ENCODE measurements at regions not wholly inside any gene's neighbourhood (a gene's known extent, or its start where the extent isn't known, plus 50 kb on each side); places are given as distances from the start of the nearest gene placed in this dataset.

DNA sequence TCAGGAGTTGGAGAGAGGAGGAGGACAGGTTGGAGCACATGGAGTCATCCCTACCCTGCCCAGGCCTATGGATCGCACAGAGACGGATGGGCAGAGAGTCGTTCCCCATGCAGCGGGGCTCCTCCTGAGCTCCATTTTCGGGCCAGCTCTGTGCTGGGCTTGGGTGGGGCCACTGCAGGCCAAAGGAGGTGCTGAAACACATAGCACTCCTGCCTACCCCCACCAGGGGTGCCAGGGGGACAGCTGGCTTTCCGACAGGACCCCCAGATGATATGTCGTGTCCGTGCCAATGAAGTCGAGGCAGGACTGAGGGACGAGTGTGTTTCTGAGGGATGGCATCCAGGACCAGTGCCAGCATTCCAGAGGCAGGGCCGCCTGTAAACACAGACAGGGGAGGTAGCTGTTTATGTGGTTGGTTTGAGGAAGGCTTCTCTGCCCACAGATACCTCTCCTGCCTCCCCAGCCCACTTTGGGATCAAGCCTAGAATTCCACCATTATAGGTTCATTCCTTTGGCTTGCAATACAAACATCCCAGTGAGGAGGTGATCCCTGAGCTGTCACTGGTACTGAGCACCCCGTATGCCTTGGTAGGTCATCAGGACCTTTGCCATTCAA lies 116.6 kb downstream of the GLI2 start:
- H3K4me1 ChIP-seq (ENCODE audit: control insufficient read depth in 2 of 2, insufficient read depth in 2 of 2, low read length in 2 of 2): no peaks in the 10 kb centered on the region
- no peak overlapping the region for H3K4me3 Mint-ChIP-seq
- no peak for DNase-seq
- no peak overlapping the region for H3K4me3 ChIP-seq (ENCODE audit: low read length)
- POLR2A ChIA-PET: no interaction called here
- no peaks in the 10 kb centered on the region for H3K4me1 Mint-ChIP-seq
- intact Hi-C loops (cut with micrococcal nuclease): no loop called here
- H3K27me3 Mint-ChIP-seq: peaks cover 0 to 8% (median 0%) of the 10 kb centered on the region in 5 donors
- H3K27ac ChIP-seq (ENCODE audit: low read depth, low read length): no peak overlapping the region
- CTCF ChIA-PET: no interaction called here
- H3K36me3 ChIP-seq (ENCODE audit: control insufficient read depth in 2 of 3, insufficient read depth in 3 of 3, low read length in 3 of 3): no peaks in the 10 kb centered on the region
- no peak overlapping the region for H3K27ac Mint-ChIP-seq
- H3K36me3 Mint-ChIP-seq: no peaks in the 10 kb centered on the region
- ATAC-seq: no peak
- H3K9me3 Mint-ChIP-seq: peaks cover 0 to 25% (median 6%) of the 10 kb centered on the region in 11 donors
- peaks cover 0 to 4% (median 0%) of the 10 kb centered on the region in 3 experiments for H3K9me3 ChIP-seq (ENCODE audit: control insufficient read depth in 2 of 3, low read length in 3 of 3)
- no peaks in the 10 kb centered on the region for H3K27me3 ChIP-seq (ENCODE audit: control insufficient read depth in 2 of 2, insufficient read depth in 2 of 2, low read length in 2 of 2)

DNA sequence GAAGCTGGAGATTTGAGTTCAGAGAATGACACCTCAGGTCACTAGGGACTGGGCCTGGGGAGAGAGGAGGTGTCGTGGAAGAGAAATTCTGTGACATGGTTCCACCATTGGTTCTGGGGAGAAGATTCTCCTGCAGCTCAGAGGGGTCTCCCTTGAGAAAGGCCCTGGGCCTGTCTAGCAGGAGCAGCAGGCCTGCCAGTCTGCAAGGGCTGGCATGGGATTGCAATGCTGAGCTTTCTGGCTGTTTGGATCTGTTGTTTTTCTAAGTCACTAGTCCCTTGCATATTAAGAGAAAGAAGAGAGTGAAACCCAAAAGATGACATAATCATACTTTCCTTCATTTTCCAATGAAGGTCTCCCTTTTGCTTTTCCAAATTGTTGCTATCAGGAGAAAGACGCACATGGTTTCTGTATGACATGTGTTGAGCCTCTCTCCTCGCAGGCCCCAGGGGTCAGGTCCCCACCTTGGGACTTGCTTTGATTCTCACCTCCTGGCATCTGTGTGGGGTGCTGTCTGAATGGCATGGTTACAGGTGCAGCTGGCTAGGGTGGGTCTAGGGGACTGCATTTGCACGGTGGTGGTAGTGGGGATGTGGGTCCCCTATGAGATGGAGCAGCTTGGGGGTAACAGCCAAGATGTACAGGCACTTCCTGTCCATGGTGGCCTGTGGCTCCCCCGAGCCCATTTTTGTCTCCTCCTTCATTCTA lies 117.8 kb downstream of the GLI2 start:
- ChIA-PET POLR2A (no interaction called here), CTCF (no interaction called here)
- Histone ChIP-seq H3K27ac (ENCODE audit: low read depth, low read length) (no peak overlapping the region), H3K9me3 (ENCODE audit: control insufficient read depth in 2 of 3, low read length in 3 of 3) (peaks cover 0 to 4% (median 0%) of the 10 kb centered on the region in 3 experiments), H3K4me1 (ENCODE audit: control insufficient read depth in 2 of 2, insufficient read depth in 2 of 2, low read length in 2 of 2) (no peaks in the 10 kb centered on the region), H3K27me3 (ENCODE audit: control insufficient read depth in 2 of 2, insufficient read depth in 2 of 2, low read length in 2 of 2) (no peaks in the 10 kb centered on the region), H3K4me3 (ENCODE audit: low read length) (no peak overlapping the region), H3K36me3 (ENCODE audit: control insufficient read depth in 2 of 3, insufficient read depth in 3 of 3, low read length in 3 of 3) (no peaks in the 10 kb centered on the region)
- Mint-ChIP-seq H3K27ac (no peak overlapping the region), H3K4me3 (no peak overlapping the region), H3K9me3 (peaks cover 0 to 22% (median 6%) of the 10 kb centered on the region in 11 donors), H3K27me3 (peaks cover 0 to 3% (median 0%) of the 10 kb centered on the region in 5 donors), H3K36me3 (no peaks in the 10 kb centered on the region), H3K4me1 (no peaks in the 10 kb centered on the region)
- intact Hi-C loops (cut with micrococcal nuclease): no loop called here
- DNase-seq (no peak), ATAC-seq (no peak)

DNA sequence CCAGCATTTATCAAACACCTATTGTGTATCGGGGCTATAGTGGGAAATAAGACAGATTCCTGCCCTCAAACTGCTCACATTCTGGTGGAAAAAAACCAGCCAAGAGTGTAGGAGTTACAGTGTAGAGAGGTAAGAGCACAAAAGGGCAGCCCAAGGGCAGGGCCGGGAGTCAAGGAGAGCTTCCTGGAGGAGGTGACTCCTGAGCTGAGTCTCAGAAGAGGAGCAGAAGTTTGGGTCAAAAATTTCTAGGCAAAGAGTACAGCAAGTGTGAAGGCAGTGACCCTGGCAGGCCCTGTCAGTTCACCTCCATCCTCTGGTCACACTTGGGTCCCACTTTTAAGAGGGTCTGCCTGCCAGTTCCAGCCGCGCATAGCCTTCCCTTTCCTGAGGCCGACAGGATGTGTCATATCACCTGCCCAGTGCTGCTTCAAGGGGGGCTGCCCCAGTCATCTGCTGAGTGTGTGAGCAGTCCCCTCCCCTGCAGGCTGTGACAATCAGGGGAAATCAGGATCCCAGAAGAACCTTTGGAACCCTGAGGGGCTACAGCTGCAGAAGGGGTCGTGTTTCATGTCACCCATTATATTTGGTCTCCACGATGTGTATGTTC lies 118.4 kb downstream of the GLI2 start:
- Histone ChIP-seq H3K27me3 (ENCODE audit: control insufficient read depth in 2 of 2, insufficient read depth in 2 of 2, low read length in 2 of 2) (no peaks in the 10 kb centered on the region), H3K27ac (ENCODE audit: low read depth, low read length) (no peak overlapping the region), H3K9me3 (ENCODE audit: control insufficient read depth in 2 of 3, low read length in 3 of 3) (peaks cover 0 to 4% (median 0%) of the 10 kb centered on the region in 3 experiments), H3K36me3 (ENCODE audit: control insufficient read depth in 2 of 3, insufficient read depth in 3 of 3, low read length in 3 of 3) (no peaks in the 10 kb centered on the region), H3K4me3 (ENCODE audit: low read length) (no peak overlapping the region), H3K4me1 (ENCODE audit: control insufficient read depth in 2 of 2, insufficient read depth in 2 of 2, low read length in 2 of 2) (no peaks in the 10 kb centered on the region)
- ATAC-seq (no peak), DNase-seq (no peak)
- H3K27me3 Mint-ChIP-seq: no peaks in the 10 kb centered on the region
- intact Hi-C loops (cut with micrococcal nuclease): no loop called here
- POLR2A ChIA-PET: no interaction called here
- H3K4me1 Mint-ChIP-seq: no peaks in the 10 kb centered on the region
- CTCF ChIA-PET: no interaction called here
- H3K27ac Mint-ChIP-seq: no peak overlapping the region
- peaks cover 0 to 15% (median 6%) of the 10 kb centered on the region in 11 donors for H3K9me3 Mint-ChIP-seq
- H3K4me3 Mint-ChIP-seq: no peak overlapping the region
- no peaks in the 10 kb centered on the region for H3K36me3 Mint-ChIP-seq

DNA sequence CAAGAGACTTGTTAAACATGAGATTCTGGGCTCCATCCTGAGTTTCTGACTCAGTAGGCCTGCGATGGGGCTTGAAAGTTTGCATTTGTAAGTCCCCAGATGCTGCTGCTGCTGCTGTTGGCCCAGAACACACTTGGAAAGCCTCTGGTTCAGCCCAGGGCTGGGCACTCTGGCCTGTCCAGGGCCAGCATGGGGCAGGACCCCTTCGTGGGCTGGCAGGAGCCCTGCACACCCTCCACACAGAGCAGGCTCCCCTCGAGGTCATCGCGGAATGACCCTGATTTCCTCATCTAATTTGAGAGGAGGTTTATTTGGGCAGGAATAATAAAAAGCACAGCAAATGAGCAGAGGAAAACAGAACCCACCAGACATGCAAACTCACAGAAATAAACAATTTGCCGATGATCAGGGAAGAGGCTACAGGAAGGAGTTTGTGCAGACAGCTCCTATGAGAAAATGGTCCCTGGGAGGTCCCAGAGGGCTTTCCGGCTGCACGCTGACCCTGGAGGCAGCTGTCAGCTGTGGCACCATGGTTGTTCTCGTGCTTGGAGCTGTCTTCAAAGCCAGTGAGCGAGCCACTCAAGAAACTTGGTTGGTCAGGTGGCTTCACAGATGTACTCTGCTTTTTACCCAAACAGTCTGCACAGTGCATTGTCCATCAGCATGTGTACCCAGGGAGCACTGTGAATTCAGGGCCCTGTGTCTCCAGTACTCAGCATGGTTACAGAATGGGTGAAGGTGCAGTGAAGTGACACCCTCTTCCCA lies 119.3 kb downstream of the GLI2 start:
- DNase-seq (no peak), ATAC-seq (no peak)
- ChIA-PET POLR2A (no interaction called here), CTCF (no interaction called here)
- Mint-ChIP-seq H3K9me3 (peaks cover 0 to 7% (median 2%) of the 10 kb centered on the region in 11 donors), H3K4me3 (no peak overlapping the region), H3K27ac (no peak overlapping the region), H3K27me3 (peaks cover 0 to 2% (median 0%) of the 10 kb centered on the region in 5 donors), H3K36me3 (no peaks in the 10 kb centered on the region), H3K4me1 (no peaks in the 10 kb centered on the region)
- H3K27me3 ChIP-seq (ENCODE audit: control insufficient read depth in 2 of 2, insufficient read depth in 2 of 2, low read length in 2 of 2): no peaks in the 10 kb centered on the region
- no peak overlapping the region for H3K27ac ChIP-seq (ENCODE audit: low read depth, low read length)
- no peaks in the 10 kb centered on the region for H3K9me3 ChIP-seq (ENCODE audit: control insufficient read depth in 2 of 3, low read length in 3 of 3)
- no peaks in the 10 kb centered on the region for H3K36me3 ChIP-seq (ENCODE audit: control insufficient read depth in 2 of 3, insufficient read depth in 3 of 3, low read length in 3 of 3)
- intact Hi-C loops (cut with micrococcal nuclease): no loop called here
- no peak overlapping the region for H3K4me3 ChIP-seq (ENCODE audit: low read length)
- H3K4me1 ChIP-seq (ENCODE audit: control insufficient read depth in 2 of 2, insufficient read depth in 2 of 2, low read length in 2 of 2): no peaks in the 10 kb centered on the region

GRCh38 chr2:120855855-120856405 lies 120.3 kb downstream of the GLI2 start:
- CTCF ChIA-PET: no interaction called here

GRCh38 chr2:120856421-120856862 lies 120.8 kb downstream of the GLI2 start:
- POLR2A ChIA-PET: no interaction called here
- H3K4me3 ChIP-seq (ENCODE audit: low read length): no peak overlapping the region
- H3K9me3 ChIP-seq (ENCODE audit: control insufficient read depth in 2 of 3, low read length in 3 of 3): no peaks in the 10 kb centered on the region
- no peaks in the 10 kb centered on the region for H3K36me3 ChIP-seq (ENCODE audit: control insufficient read depth in 2 of 3, insufficient read depth in 3 of 3, low read length in 3 of 3)
- intact Hi-C loops (cut with micrococcal nuclease): no loop called here
- H3K9me3 Mint-ChIP-seq: no peaks in the 10 kb centered on the region
- H3K36me3 Mint-ChIP-seq: no peaks in the 10 kb centered on the region
- DNase-seq (no peak), ATAC-seq (no peak)
- no peak overlapping the region for H3K27ac Mint-ChIP-seq
- H3K4me1 Mint-ChIP-seq: no peaks in the 10 kb centered on the region
- H3K27ac ChIP-seq (ENCODE audit: low read depth, low read length): no peak overlapping the region
- H3K4me1 ChIP-seq (ENCODE audit: control insufficient read depth in 2 of 2, insufficient read depth in 2 of 2, low read length in 2 of 2): no peaks in the 10 kb centered on the region
- H3K27me3 Mint-ChIP-seq: peaks cover 0 to 8% (median 0%) of the 10 kb centered on the region in 5 donors
- CTCF ChIA-PET: no interaction called here
- H3K4me3 Mint-ChIP-seq: no peak overlapping the region
- no peaks in the 10 kb centered on the region for H3K27me3 ChIP-seq (ENCODE audit: control insufficient read depth in 2 of 2, insufficient read depth in 2 of 2, low read length in 2 of 2)

More at GRCh38 chr2:120855855-120856405, 120.3 kb downstream of the GLI2 start:
- no peaks in the 10 kb centered on the region for H3K9me3 ChIP-seq (ENCODE audit: control insufficient read depth in 2 of 3, low read length in 3 of 3)
- no peaks in the 10 kb centered on the region for H3K36me3 Mint-ChIP-seq
- no peaks in the 10 kb centered on the region for H3K4me1 ChIP-seq (ENCODE audit: control insufficient read depth in 2 of 2, insufficient read depth in 2 of 2, low read length in 2 of 2)
- H3K27ac Mint-ChIP-seq: no peak overlapping the region
- H3K27me3 ChIP-seq (ENCODE audit: control insufficient read depth in 2 of 2, insufficient read depth in 2 of 2, low read length in 2 of 2): no peaks in the 10 kb centered on the region
- H3K4me1 Mint-ChIP-seq: no peaks in the 10 kb centered on the region
- ATAC-seq (no peak), DNase-seq (no peak)
- H3K4me3 ChIP-seq (ENCODE audit: low read length): no peak overlapping the region
- peaks cover 0 to 8% (median 0%) of the 10 kb centered on the region in 5 donors for H3K27me3 Mint-ChIP-seq
- no peaks in the 10 kb centered on the region for H3K9me3 Mint-ChIP-seq
- no peaks in the 10 kb centered on the region for H3K36me3 ChIP-seq (ENCODE audit: control insufficient read depth in 2 of 3, insufficient read depth in 3 of 3, low read length in 3 of 3)
- H3K4me3 Mint-ChIP-seq: no peak overlapping the region
- intact Hi-C loops (cut with micrococcal nuclease): no loop called here
- H3K27ac ChIP-seq (ENCODE audit: low read depth, low read length): no peak overlapping the region
- POLR2A ChIA-PET: no interaction called here

Measured in naive thymus-derived CD4-positive, alpha-beta T cell (primary cell).